ENCODE measurements at regions not wholly inside any gene's neighbourhood (a gene's known extent, or its start where the extent isn't known, plus 50 kb on each side); places are given as distances from the start of the nearest gene placed in this dataset.
"Not testable (repeated sequence)": the region's sequence is repeated elsewhere in the genome, so short reads cannot be mapped to it uniquely, and the experiment has no call there.

DNA sequence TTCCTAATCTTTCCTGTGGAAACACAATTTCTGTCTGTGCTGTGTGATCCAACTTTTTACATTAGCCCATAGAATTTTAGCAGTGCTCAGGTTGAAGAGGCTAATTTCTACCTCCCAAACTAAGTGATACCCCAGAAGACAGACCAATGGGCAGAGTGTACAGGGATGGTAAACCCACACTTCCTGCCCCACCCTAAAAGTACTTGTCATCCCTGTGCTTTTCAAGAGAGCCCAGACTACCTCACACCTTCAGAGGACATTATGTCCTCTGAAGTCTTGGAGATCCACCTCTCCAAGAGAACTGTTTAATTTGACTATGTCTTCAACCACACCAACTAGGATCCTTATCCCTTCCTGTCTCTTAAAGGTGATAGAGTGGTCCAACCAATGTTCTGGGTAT is 82.0 kb upstream of the ACSL1 start:
- DNase-seq, result no peak

DNA sequence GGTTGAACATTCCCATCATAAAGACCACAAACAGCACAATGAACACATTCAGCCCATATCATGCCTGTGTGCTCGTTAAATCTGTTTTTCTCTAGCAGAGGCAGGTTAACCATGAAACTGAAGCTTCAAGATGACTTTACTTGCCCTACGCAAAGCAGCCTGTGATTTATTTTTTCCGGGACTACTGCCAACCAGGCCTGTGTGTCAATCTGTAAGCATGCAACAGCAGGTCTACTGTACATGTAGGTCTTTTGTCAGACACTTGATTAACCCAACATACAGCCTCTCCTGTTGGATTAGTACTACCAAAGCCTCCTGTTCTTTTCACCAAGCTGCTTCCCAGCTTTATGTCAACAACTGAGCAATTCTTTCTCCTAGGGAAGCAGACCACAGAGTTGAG is 85.5 kb upstream of the ACSL1 start:
- no peak for DNase-seq

DNA sequence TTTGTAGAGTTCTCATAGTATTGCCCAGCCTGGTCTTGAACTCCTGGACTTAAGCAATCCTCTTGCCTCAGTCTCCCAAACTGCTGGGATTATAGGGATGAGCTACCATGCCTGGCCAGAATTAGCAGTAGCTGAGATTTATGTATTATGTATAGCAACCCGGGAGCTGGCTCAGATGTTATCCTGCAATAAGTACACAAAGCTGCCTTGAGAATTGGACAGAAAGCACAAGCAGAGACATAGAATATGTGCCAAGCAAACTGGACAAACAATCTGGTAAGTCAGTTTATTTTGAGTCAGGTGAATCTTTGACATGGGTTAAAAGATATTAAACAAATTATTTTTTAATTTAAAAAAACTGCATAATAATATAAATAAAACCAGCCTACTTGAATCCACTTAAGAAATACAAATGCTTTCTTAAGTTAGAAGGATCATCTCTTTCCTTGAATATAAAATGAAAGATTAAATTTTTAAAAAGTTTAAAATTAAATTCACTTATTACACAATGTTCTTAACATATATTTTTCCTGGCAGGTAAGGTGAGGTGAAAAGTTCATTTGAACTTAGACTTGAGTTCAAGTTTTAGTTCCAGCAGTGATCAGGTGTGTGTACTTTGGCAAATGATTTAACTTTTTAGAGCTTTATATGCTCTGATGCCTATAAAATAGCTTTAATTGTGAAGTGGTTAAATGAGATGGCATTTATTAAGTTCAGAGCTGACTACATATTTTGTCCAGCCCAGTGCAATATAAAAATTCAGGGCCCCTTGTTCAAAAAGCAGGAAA is 87.8 kb upstream of the ACSL1 start:
- DNase-seq, result no peak

DNA sequence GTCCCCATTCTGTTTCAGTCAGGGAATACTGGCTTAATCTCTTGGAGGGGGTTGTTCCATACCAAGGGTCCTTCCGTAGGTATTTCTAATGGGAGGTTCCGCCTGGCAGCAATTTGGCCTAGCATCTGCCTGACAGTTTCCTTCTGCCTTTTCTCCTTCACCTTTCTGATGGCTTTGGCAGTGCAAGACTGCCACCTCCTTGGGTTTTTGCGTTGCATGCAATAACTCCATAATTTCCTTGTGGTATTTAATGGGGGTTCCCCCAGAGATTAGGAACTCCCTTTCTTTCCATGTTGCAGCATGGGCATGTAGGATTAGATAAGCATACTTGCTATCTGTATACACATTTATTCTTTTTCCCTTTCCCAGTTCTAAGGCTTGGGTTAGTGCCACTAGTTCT is 93.0 kb upstream of the ACSL1 start:
- not testable (repeated sequence) for DNase-seq

DNA sequence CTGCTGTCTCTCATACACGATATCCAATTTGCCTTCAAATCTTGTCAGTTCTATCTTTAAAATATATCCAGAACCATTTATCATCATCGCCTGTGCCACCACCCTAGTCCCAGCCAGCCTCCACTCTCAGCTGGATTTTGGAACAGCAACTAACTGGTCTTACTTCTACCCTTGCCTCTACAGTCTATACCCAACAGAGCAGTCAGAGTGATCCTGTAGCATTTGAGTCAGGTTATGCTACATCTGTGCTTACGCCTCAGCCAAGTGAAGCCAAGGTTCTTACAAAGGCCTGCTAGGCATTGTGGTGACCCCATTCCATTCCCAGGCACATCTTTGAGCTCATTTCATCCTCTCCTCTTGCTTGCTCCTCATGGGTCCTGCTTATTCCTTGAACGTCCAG is 95.7 kb upstream of the ACSL1 start:
- no peak for DNase-seq

GRCh38 chr4:184922301-184922700 is 96.0 kb upstream of the HELT start:
- DNase-seq, result no peak

DNA sequence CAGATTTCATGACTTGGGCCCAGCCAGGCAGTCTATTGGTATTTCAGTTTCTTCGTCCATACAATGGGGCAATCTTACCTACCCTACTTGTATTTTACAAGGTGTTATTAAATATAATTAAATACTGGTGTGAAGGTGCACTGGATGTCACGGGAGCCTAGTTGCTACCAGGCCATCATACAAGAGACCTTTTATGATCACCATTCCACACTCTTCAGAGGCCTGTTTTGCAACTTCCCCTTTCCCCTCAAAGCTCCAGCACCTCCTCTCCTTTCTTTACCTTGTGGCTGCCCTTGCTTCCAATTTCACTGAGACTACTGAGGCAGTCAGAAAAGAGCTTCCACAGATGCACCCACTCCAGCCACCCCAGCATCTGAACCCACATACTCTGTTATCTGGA is 93.8 kb upstream of the HELT start:
- DNase-seq, result no peak

GRCh38 chr4:184929476-184929875 is 88.8 kb upstream of the HELT start:
- DNase-seq, result no peak

DNA sequence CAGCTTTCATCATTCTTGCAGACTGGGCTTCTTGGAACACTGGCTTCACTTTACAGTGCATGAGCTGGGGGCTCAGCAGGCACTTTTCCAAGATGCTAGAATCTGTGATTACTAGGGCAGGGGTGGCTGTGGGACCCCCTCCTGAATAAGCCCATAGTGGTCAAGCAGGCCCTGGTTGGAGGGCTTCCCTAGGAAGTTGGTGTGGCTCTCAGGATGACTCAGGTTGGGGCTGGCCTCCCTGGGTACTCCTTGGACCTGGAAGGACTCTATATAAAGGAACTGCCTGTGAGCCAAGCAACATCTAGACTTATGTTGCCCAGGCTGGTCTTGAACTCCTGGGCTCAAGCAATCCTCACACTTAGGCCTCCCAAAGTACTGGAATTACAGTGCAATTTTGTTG is 88.3 kb upstream of the HELT start:
- DNase-seq, result no peak

GRCh38 chr4:184932343-184932742 is 85.9 kb upstream of the HELT start:
- DNase-seq, result no peak

DNA sequence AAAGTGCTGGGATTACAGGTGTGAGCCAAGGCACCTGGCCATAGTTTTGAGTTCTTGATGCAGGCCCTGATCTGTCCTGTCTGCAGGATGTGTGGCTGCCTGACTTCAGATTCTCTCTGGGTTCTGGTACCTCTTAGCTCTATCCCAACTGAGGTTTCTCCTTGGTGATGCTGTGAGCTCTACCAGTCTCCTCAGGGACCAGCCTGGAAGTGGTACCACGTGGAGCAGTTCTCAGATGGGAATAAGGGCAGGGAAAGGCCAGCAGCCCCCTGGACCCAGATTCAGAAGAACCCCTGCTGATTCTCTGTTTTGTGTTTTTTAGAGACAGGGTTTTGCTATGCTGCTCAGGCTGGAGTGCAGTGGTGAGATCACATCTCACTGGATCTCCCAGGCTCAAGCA is 85.0 kb upstream of the HELT start:
- no peak for DNase-seq

GRCh38 chr4:184934184-184934583 is 84.1 kb upstream of the HELT start:
- no peak for DNase-seq

GRCh38 chr4:184934961-184935360 is 83.3 kb upstream of the HELT start:
- no peak for DNase-seq

DNA sequence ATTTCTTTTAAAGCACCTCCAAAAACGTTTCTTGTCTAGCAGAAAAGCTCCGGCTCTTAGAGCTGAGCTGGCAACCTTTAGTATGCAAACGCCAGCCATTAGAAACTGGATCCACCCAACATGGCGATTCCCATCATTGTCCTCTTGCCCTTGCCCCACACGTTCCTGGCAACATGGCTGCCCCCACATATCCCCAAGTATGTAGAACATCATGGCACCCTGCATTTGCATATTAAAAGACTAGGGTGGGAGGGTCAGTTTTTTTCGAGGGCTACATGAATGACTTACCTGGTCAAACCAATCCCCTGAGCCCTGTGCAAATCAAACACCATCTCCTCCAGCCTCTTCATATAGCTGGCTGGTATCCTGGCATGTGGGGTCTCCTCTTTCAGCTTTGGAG is 82.2 kb upstream of the HELT start:
- no peak for DNase-seq

- DNase-seq, result no peak
Observed at GRCh38 chr4:184937030-184937710, 81.1 kb upstream of the HELT start.

- DNase-seq, result no peak
Observed at GRCh38 chr4:184937745-184938144, 80.5 kb upstream of the HELT start.

DNA sequence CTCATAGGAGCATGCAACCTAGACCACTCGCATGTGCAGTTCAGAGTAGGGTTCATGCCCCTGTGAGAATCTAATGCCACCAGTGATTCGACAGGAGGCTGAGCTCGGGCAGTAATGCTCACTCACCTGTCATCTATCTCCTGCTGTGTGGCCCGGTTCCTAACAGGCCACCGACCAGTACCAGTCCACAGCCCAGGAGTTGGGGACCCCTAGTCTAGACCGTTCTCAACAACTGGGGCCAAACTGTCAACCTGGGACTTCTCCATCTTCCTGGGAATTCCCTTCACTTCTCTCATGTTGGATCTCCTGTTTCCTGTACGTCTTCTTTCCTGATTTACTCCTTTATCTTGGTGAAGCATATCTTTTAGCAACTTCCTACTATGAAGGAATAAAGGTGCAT is 79.4 kb upstream of the HELT start:
- DNase-seq, result no peak

DNA sequence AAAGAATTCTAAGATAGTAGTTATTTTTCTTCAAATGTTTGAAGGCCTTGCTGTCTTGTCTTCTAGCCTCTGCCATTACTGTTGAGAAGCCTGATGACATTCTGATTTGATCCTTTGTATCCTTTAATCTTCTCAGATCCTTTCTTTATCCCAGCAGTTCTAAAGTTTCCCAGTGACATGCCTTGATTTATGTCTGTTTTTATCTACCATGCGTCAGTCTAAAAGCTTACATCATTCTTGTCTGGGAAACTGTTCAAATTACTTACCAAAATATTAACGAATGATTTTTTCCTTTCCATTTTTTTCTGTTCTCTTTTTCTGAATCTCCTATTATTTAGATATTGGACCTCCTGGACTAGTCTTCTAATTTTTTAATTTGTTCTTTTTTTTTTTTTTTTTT is 78.3 kb upstream of the HELT start:
- DNase-seq, result no peak

DNA sequence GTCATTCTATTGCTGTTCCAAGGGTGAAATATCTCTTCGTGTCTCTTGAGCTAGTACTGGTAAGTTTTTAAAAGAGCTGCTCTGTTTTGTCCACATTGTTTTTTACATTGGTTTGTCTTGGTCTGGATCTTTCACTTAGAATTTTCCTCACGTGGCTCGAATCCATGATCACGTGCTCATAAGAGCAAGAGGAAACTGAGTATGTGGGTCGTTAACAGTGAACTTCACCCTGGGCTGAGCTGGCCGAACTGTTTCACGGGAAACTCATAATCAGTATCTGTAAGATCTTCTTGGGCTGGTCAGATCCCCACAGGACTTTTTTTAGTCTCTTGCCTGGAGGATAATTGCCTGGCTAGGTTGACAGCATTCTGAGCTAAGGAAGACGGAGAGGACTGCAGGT is 77.8 kb upstream of the HELT start:
- DNase-seq, result no peak

GRCh38 chr4:184941671-184942418 is 76.4 kb upstream of the HELT start:
- no peak for DNase-seq

GRCh38 chr4:184942444-184943425 is 75.6 kb upstream of the HELT start:
- DNase-seq, result no peak

DNA sequence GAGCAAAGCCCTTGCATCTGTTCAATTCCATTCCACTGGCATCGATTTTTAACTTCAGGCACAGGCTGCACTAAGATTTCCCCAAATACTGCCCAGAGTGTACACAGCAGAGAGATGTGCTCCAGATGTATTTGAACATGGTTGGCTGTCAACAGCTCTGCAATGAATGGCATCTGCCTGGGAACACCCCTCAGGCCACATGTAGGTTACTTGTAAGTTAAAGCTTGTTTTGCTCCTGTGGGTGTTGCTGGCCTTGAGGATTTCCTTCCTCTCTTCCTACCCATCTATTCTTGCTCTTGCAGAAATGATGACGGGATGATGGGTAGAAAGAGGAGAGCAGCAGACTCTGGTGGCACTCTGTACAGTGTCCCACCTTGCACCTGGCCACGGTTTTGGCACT is 69.3 kb upstream of the HELT start:
- no peak for DNase-seq

Data from CD4-positive, alpha-beta T cell treated with Interleukin-4 for 4 hours (primary cell).